Heart left ventricle (tissue), 16 donors: ENCODE measurements at regions not wholly inside any gene's neighbourhood (a gene's known extent, or its start where the extent isn't known, plus 50 kb on each side); places are given as distances from the start of the nearest gene placed in this dataset.

Experiments
- ATAC-seq, 4 donors: fragments of 200-7000 bp; cut with Tn5 transposase; one replicate each; pipeline ENCODE4 v1.9.1; 2020 to 2022; ENCODE audit warnings: moderate library complexity in 4 of 4, mild to moderate bottlenecking in 3 of 4, moderate number of reproducible peaks in 1 of 4
- DNase-seq, 5 donors: peaks; one replicate each; pipeline ENCODE4 v3.0.0-alpha.2; 2020
- H3K27ac ChIP-seq, 12 donors: fragments of 200-600 bp; sonication (generic) in 4 of 12; one replicate each; pipeline versions ENCODE4 v1.5.0 to v1.8.0; 2016 to 2022; ENCODE audit warnings: mild to moderate bottlenecking in 2 of 12
- H3K27me3 ChIP-seq, 9 donors: fragments of 200-600 bp; sonication (generic) in 2 of 9; one replicate each; pipeline versions ENCODE4 v1.5.1 to v1.8.0; 2016 to 2022; ENCODE audit warnings: mild to moderate bottlenecking in 3 of 9
- H3K36me3 ChIP-seq, 9 donors: fragments of 200-600 bp; sonication (generic) in 2 of 9; one replicate each; pipeline versions ENCODE4 v1.5.0 to v1.8.0; 2018 to 2022; ENCODE audit warnings: mild to moderate bottlenecking in 2 of 9
- H3K4me1 ChIP-seq, 12 donors: fragments of 200-600 bp; sonication (generic) in 4 of 12; one replicate each; pipeline versions ENCODE4 v1.5.0 to v1.8.0; 2016 to 2022; ENCODE audit warnings: mild to moderate bottlenecking in 3 of 12
- H3K4me3 ChIP-seq, 12 donors: fragments of 200-600 bp; sonication (generic) in 4 of 12; one replicate each; pipeline versions ENCODE4 v1.5.0 to v1.8.0; 2017 to 2022; ENCODE audit warnings: mild to moderate bottlenecking in 9 of 12, moderate library complexity in 4 of 12
- H3K9me3 ChIP-seq, 12 donors: fragments of 200-600 bp; sonication (generic) in 4 of 12; one replicate each; pipeline versions ENCODE4 v1.5.0 to v1.8.0; 2016 to 2022; ENCODE audit warnings: mild to moderate bottlenecking in 1 of 12
- POLR2A ChIP-seq, 2 donors: fragments of 450-650 bp; IDR thresholded peaks; one replicate each; pipeline ENCODE4 v1.6.1; 2017; ENCODE audit warnings: antibody characterized with exemption in 2 of 2, mild to moderate bottlenecking in 2 of 2, moderate library complexity in 2 of 2
- WGBS, 4 donors: extraction: QIAGEN DNeasy Blood & Tissue Kit in 2 of 4; methylation state at CpG; one replicate each; pipeline versions ENCODE4 v1.1.5 to v1.1.7; 2013 to 2018; 5-methylcytosine and 5-hydroxymethylcytosine counted together
- intact Hi-C, 10 donors: fragments of 100-400 bp; cut with DNase I; formaldehyde crosslinking; loops; one replicate each; pipeline versions ENCODE4 v1.11.1 to v1.14.2; 2022
- TF ChIP-seq, protein P1 (sequence below), 12 donors: fragments of 200-600 bp; sonication (generic) in 4 of 12; IDR thresholded peaks; one replicate each; pipeline versions ENCODE4 v1.5.0 to v1.8.0; 2018 to 2022; ENCODE audit warnings: antibody characterized with exemption in 12 of 12, mild to moderate bottlenecking in 5 of 12
- donor health status: ischemic (EF 13 %, LVEDD 7.1; RV severe dilation, severe dysfunction).
- donor health status: healthy with polysubstance abuse.
- donor health status: DM: no; HTN: yes; CAD: no.
- donor health status: DM: no; HTN: no; CAD: no.
- donor health status: ischemic (EF 25% LVEDD 6.9; RV normal size, moderate dysfunction).
- donor health status: ischemic (EF 25% LVEDD 5.7; RV mildly dilated, moderate dysfunction).
- donor health status: healthy.
- donor health status: DM: yes; HTN: yes; CAD: no.
- donor health status: ischemic (EF 35%, LVEDD 5.7; RV mildly dilated, moderate dysfunction).
- donor health status: nonischemic (EF 11% LVEDD 7.7; RV severe dilation, severe dysfunction).
- donor health status: DM: yes; HTN: yes; CAD: no.
- donor health status: PGD.
- donor health status: ischemic (EF 29% LVEDD 5.4; RV normal size, mild dysfunction).
- donor health status: nonischemic (EF 23%, LVEDD 6.1; RV moderate dilation, normal function).

DNA sequence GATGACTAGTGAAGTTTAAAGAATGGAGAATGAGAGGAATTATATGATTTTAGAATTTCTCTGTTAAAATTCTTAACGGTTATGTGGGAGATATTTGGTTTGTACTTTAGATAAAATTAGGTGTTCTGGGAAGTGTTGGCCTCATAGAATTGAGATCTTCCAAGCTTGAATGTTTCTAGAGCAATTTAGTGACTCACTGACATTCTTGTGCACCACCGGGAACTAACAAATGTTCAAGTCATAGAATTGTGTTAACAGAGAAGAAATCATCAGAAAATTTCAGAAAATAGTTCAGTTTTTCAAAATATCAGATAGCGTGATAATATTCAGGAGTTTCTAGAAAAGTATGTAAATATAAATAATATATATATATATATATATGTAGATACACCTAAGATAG lies 67.9 kb upstream of the BMP5 start:
- DNase-seq (no peak), ATAC-seq (no peak)
- H3K27me3 ChIP-seq: no peaks in the 10 kb centered on the region
- H3K27ac ChIP-seq: no peak overlapping the region
- TF ChIP-seq, protein P1, sequence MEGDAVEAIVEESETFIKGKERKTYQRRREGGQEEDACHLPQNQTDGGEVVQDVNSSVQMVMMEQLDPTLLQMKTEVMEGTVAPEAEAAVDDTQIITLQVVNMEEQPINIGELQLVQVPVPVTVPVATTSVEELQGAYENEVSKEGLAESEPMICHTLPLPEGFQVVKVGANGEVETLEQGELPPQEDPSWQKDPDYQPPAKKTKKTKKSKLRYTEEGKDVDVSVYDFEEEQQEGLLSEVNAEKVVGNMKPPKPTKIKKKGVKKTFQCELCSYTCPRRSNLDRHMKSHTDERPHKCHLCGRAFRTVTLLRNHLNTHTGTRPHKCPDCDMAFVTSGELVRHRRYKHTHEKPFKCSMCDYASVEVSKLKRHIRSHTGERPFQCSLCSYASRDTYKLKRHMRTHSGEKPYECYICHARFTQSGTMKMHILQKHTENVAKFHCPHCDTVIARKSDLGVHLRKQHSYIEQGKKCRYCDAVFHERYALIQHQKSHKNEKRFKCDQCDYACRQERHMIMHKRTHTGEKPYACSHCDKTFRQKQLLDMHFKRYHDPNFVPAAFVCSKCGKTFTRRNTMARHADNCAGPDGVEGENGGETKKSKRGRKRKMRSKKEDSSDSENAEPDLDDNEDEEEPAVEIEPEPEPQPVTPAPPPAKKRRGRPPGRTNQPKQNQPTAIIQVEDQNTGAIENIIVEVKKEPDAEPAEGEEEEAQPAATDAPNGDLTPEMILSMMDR (IDR thresholded peaks at IDR 0.05): no peak
- no peak overlapping the region for H3K4me3 ChIP-seq
- H3K36me3 ChIP-seq: no peaks in the 10 kb centered on the region
- H3K9me3 ChIP-seq: no peaks in the 10 kb centered on the region
- intact Hi-C loops: loop anchor here in 2 of 10 donors (10.0 kb wide), 2 partner anchors 49 to 499 kb away; no protein-coding TSS in a partner anchor
- H3K4me1 ChIP-seq: no peaks in the 10 kb centered on the region
- 67 to 74% (median 72%) methylated on average over 3 of the region's 3 CpGs for WGBS, 4 donors

DNA sequence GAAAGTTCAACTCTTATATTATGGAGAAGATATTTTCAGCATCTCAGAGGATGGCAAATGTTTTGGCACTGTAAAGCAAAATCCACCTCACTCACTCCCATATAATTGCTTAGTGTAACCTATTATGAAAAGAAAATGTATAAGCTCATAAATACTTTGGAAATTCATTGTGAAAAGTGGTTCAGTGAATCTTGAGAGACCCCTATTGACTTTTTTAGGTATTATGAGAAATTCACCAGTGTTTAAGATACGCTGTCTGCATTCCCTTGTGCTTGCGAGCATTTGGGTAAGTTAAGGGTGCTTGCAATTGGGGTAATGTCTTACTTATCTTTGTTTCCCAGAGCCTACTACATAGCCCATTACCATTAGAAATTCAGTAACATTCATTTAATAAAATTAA lies 66.3 kb upstream of the BMP5 start:
- no peak for TF ChIP-seq POLR2A (IDR thresholded peaks at IDR 0.05)
- TF ChIP-seq, protein P1 (IDR thresholded peaks at IDR 0.05): peak in 5 of 12 donors; percentile 13 to 41 (median 29)
- WGBS, 4 donors: 74 to 82% (median 76%) methylated on average over 2 of the region's 2 CpGs
- Histone ChIP-seq H3K4me3 (no peak overlapping the region), H3K27ac (no peak overlapping the region), H3K9me3 (no peaks in the 10 kb centered on the region), H3K4me1 (no peaks in the 10 kb centered on the region), H3K36me3 (no peaks in the 10 kb centered on the region), H3K27me3 (no peaks in the 10 kb centered on the region)
- no peak for DNase-seq
- no peak for ATAC-seq
- intact Hi-C loops: loop anchor here in 2 of 10 donors (10.0 kb wide), 2 partner anchors 47 to 497 kb away; no protein-coding TSS in a partner anchor

DNA sequence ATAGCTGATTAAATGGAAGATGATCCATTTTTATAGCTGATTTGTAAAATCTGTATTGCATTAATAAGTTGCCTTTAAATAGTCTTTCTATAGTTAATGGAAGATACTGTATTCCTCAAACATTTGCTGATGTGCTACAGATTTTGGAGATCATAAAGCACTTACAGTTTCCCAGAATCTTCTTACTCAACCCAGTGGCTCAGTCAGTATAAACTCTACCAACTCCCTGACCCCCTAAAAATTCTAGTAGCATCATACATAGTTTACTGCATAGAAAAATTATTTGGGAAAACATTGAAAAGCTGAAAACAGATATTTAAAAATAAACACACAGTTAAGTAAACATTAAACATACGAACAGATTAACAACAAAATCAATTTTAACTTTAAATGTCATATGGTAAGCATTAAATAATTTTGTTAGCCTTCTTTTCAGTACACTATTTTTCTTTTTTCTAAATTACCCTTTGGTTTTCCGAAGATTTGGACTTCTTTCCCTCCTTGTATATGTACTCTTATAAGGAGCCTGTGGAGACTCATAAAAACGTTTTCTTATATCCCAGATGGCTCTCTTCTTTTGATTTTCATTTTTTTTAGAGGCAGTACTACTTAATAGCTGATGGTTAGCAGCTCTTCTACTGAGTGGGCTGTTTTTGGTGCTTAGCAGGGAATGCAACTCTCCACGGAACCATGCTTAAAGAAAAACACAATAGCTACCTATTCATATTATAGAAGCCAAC lies 62.7 kb upstream of the BMP5 start:
- DNase-seq (no peak), ATAC-seq (no peak)
- Histone ChIP-seq H3K4me3 (no peak overlapping the region), H3K4me1 (peaks cover 0 to 5% (median 0%) of the 10 kb centered on the region in 12 donors), H3K27ac (no peak overlapping the region), H3K27me3 (no peaks in the 10 kb centered on the region), H3K36me3 (no peaks in the 10 kb centered on the region), H3K9me3 (no peaks in the 10 kb centered on the region)
- intact Hi-C loops: no loop called here
- TF ChIP-seq, protein P1 (IDR thresholded peaks at IDR 0.05): no peak
- TF ChIP-seq POLR2A (IDR thresholded peaks at IDR 0.05): no peak
- 68 to 73% (median 70%) methylated on average over 4 of the region's 4 CpGs for WGBS, 4 donors

DNA sequence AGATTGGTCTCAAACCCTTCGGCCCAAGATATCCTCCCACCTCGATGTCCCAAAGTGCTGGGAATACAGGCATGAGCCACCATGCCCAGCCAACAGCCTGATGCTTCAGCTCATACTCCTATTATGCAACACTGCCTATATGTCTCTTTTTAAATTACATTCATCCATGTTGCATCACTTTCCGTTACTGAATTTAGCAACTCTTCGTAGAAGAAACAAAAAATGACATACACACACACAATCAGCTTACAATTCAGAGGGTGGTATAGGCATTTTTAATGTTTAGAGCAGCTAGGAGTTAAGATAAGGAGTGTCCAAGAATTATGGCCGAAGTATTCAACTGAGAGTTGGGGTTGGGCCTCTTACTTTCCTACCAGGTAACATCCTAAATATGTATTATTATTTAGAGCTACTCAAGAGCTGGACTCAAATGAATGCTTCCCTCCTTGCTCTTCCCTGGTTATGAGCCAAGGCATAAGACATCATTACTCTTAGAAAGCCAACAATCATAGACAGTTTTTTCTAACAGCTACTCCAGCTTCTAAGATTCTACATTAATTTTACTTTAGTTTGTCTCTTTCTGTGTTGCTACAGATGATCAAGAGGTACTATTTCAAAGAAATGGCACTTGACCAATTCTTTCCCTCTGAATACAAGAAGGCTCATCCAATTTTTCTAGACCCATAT lies 62.0 kb upstream of the BMP5 start:
- Histone ChIP-seq H3K27ac (no peak overlapping the region), H3K4me3 (no peak overlapping the region), H3K9me3 (no peaks in the 10 kb centered on the region), H3K36me3 (no peaks in the 10 kb centered on the region), H3K4me1 (peaks cover 0 to 5% (median 0%) of the 10 kb centered on the region in 12 donors), H3K27me3 (no peaks in the 10 kb centered on the region)
- 84 to 93% (median 90%) methylated on average over 5 of the region's 5 CpGs for WGBS, 4 donors
- DNase-seq (no peak), ATAC-seq (no peak)
- no peak for TF ChIP-seq POLR2A (IDR thresholded peaks at IDR 0.05)
- TF ChIP-seq, protein P1 (IDR thresholded peaks at IDR 0.05): no peak
- intact Hi-C loops: no loop called here
